ENCODE measurements at regions not wholly inside any gene's neighbourhood (a gene's known extent, or its start where the extent isn't known, plus 50 kb on each side); places are given as distances from the start of the nearest gene placed in this dataset.

DNA sequence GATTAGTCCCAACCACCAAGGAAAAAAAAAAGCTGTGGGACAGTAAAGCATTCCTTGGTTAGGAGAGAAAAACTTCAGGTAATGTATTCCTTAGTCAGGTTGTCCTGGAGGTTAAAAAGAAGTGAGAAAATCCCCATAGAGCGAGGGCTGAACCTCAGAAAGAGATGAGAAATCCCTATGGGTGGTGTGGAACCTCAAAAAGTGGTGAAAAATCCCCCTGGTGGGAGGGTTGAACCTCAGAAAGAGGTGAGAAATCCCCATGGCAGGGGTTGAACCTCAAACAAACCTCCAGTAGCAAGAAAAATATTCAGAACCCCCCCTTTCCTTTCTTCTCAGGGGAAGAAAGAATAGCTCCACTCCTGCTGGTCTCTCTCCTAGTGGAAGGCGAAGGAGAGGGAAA, 128.2 kb upstream of the TBL1Y start:
- TF ChIP-seq, protein P1, sequence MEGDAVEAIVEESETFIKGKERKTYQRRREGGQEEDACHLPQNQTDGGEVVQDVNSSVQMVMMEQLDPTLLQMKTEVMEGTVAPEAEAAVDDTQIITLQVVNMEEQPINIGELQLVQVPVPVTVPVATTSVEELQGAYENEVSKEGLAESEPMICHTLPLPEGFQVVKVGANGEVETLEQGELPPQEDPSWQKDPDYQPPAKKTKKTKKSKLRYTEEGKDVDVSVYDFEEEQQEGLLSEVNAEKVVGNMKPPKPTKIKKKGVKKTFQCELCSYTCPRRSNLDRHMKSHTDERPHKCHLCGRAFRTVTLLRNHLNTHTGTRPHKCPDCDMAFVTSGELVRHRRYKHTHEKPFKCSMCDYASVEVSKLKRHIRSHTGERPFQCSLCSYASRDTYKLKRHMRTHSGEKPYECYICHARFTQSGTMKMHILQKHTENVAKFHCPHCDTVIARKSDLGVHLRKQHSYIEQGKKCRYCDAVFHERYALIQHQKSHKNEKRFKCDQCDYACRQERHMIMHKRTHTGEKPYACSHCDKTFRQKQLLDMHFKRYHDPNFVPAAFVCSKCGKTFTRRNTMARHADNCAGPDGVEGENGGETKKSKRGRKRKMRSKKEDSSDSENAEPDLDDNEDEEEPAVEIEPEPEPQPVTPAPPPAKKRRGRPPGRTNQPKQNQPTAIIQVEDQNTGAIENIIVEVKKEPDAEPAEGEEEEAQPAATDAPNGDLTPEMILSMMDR (IDR thresholded peaks at IDR 0.05; ENCODE audit: low read depth, low read length, poor library complexity, severe bottlenecking): no peak
- no peak for TF ChIP-seq EZH2phosphoT487 (IDR thresholded peaks at IDR 0.05; ENCODE audit: borderline replicate concordance, low read length)

Measured in DOHH2 (cell line).